SJCRH30 (cell line): ENCODE measurements at regions not wholly inside any gene's neighbourhood (a gene's known extent, or its start where the extent isn't known, plus 50 kb on each side); places are given as distances from the start of the nearest gene placed in this dataset.

Source experiments
- DNase-seq, 2 experiments: peaks; one replicate each; pipeline ENCODE4 v3.0.0-alpha.2; 2015 to 2020
- H3K27ac ChIP-seq: fragments of 250-450 bp; sonication (Bioruptor Pico); 2 replicates; pipeline ENCODE4 v1.5.1; 2020; ENCODE audit warnings: mild to moderate bottlenecking, moderate library complexity
- H3K27me3 ChIP-seq: fragments of 250-450 bp; sonication (Bioruptor Pico); 2 replicates; pipeline ENCODE4 v1.5.1; 2020; ENCODE audit warnings: mild to moderate bottlenecking, moderate library complexity
- H3K36me3 ChIP-seq: fragments of 250-450 bp; sonication (Bioruptor Pico); 2 replicates; pipeline ENCODE4 v1.5.1; 2020; ENCODE audit warnings: mild to moderate bottlenecking, moderate library complexity
- H3K4me1 ChIP-seq: fragments of 250-450 bp; sonication (Bioruptor Pico); 2 replicates; pipeline ENCODE4 v1.5.1; 2020; ENCODE audit warnings: mild to moderate bottlenecking, moderate library complexity
- H3K4me3 ChIP-seq: fragments of 250-450 bp; sonication (Bioruptor Pico); 2 replicates; pipeline ENCODE4 v1.5.1; 2020; ENCODE audit warnings: mild to moderate bottlenecking, moderate library complexity
- H3K9me3 ChIP-seq: fragments of 250-450 bp; sonication (Bioruptor Pico); replicated peaks from 2 replicates; pipeline ENCODE4 v1.5.1; 2020; ENCODE audit warnings: mild to moderate bottlenecking, moderate library complexity

GRCh38 chr11:134785660-134786284, 373.7 kb upstream of the B3GAT1 start:
- Histone ChIP-seq H3K27me3 (0 out of 2 replicates have a peak, but pooled peaks cover under 1% of the 10 kb centered on the region), H3K27ac (no peak overlapping the region), H3K4me1 (no peaks in the 10 kb centered on the region), H3K36me3 (no peaks in the 10 kb centered on the region), H3K4me3 (no peak overlapping the region), H3K9me3 (no peaks in the 10 kb centered on the region)
- DNase-seq, result no peak

GRCh38 chr11:134785059-134785458, 373.0 kb upstream of the B3GAT1 start:
- no peak for DNase-seq
- 0 out of 2 replicates have a peak, but pooled peaks cover 4% of the 10 kb centered on the region for H3K27me3 ChIP-seq
- no peaks in the 10 kb centered on the region for H3K4me1 ChIP-seq
- H3K36me3 ChIP-seq, result no peaks in the 10 kb centered on the region
- H3K4me3 ChIP-seq, result no peak overlapping the region
- no peak overlapping the region for H3K27ac ChIP-seq
- no peaks in the 10 kb centered on the region for H3K9me3 ChIP-seq

GRCh38 chr11:134784568-134784967, 372.5 kb upstream of the B3GAT1 start:
- no peak for DNase-seq

GRCh38 chr11:134784046-134784445, 372.0 kb upstream of the B3GAT1 start:
- H3K27ac ChIP-seq, result no peak overlapping the region
- H3K4me1 ChIP-seq, result no peaks in the 10 kb centered on the region
- H3K27me3 ChIP-seq, result 0 out of 2 replicates have a peak, but pooled peaks cover 4% of the 10 kb centered on the region
- no peaks in the 10 kb centered on the region for H3K36me3 ChIP-seq
- no peaks in the 10 kb centered on the region for H3K9me3 ChIP-seq
- no peak for DNase-seq
- H3K4me3 ChIP-seq, result no peak overlapping the region

More at GRCh38 chr11:134784568-134784967, 372.5 kb upstream of the B3GAT1 start:
- H3K36me3 ChIP-seq, result no peaks in the 10 kb centered on the region
- H3K4me1 ChIP-seq, result no peaks in the 10 kb centered on the region
- no peak overlapping the region for H3K4me3 ChIP-seq
- no peaks in the 10 kb centered on the region for H3K9me3 ChIP-seq
- H3K27ac ChIP-seq, result no peak overlapping the region
- 0 out of 2 replicates have a peak, but pooled peaks cover 4% of the 10 kb centered on the region for H3K27me3 ChIP-seq

- Histone ChIP-seq H3K9me3 (no peaks in the 10 kb centered on the region), H3K4me3 (no peak overlapping the region), H3K4me1 (no peaks in the 10 kb centered on the region), H3K36me3 (no peaks in the 10 kb centered on the region), H3K27me3 (0 out of 2 replicates have a peak, but pooled peaks cover 4% of the 10 kb centered on the region), H3K27ac (no peak overlapping the region)
- no peak for DNase-seq
Observed at GRCh38 chr11:134783234-134783633, 371.2 kb upstream of the B3GAT1 start.

GRCh38 chr11:134781380-134781866, 369.4 kb upstream of the B3GAT1 start:
- Histone ChIP-seq H3K4me1 (no peaks in the 10 kb centered on the region), H3K36me3 (no peaks in the 10 kb centered on the region), H3K27me3 (0 out of 2 replicates have a peak, but pooled peaks cover 4% of the 10 kb centered on the region), H3K27ac (no peak overlapping the region), H3K9me3 (no peaks in the 10 kb centered on the region), H3K4me3 (no peak overlapping the region)
- no peak for DNase-seq

GRCh38 chr11:134780486-134781147, 368.6 kb upstream of the B3GAT1 start:
- H3K4me1 ChIP-seq, result no peaks in the 10 kb centered on the region
- no peak for DNase-seq
- no peaks in the 10 kb centered on the region for H3K9me3 ChIP-seq
- H3K36me3 ChIP-seq, result no peaks in the 10 kb centered on the region
- no peak overlapping the region for H3K27ac ChIP-seq
- H3K4me3 ChIP-seq, result no peak overlapping the region
- H3K27me3 ChIP-seq, result 0 out of 2 replicates have a peak, but pooled peaks cover 4% of the 10 kb centered on the region

GRCh38 chr11:134779179-134779578, 367.1 kb upstream of the B3GAT1 start:
- Histone ChIP-seq H3K36me3 (no peaks in the 10 kb centered on the region), H3K27ac (no peak overlapping the region), H3K27me3 (0 out of 2 replicates have a peak, but pooled peaks cover 4% of the 10 kb centered on the region), H3K4me1 (no peaks in the 10 kb centered on the region), H3K9me3 (no peaks in the 10 kb centered on the region), H3K4me3 (no peak overlapping the region)
- no peak for DNase-seq

- no peaks in the 10 kb centered on the region for H3K9me3 ChIP-seq
- no peaks in the 10 kb centered on the region; the same call in 1 of the 2 replicates for H3K27me3 ChIP-seq
- no peak overlapping the region for H3K27ac ChIP-seq
- no peak overlapping the region for H3K4me3 ChIP-seq
- H3K36me3 ChIP-seq, result no peaks in the 10 kb centered on the region
- H3K4me1 ChIP-seq, result no peaks in the 10 kb centered on the region
- DNase-seq, result no peak
Observed at GRCh38 chr11:134768463-134768862, 356.4 kb upstream of the B3GAT1 start.

GRCh38 chr11:134765565-134765964, 353.5 kb upstream of the B3GAT1 start:
- peaks cover 3% of the 10 kb centered on the region; the same call in 1 of the 2 replicates for H3K27me3 ChIP-seq
- DNase-seq, result no peak
- H3K4me1 ChIP-seq, result no peaks in the 10 kb centered on the region
- H3K27ac ChIP-seq, result no peak overlapping the region
- H3K4me3 ChIP-seq, result no peak overlapping the region
- no peaks in the 10 kb centered on the region for H3K9me3 ChIP-seq
- no peaks in the 10 kb centered on the region for H3K36me3 ChIP-seq

GRCh38 chr11:134764966-134765365, 352.9 kb upstream of the B3GAT1 start:
- Histone ChIP-seq H3K4me3 (no peak overlapping the region), H3K27me3 (peaks cover 3% of the 10 kb centered on the region; the same call in 1 of the 2 replicates), H3K36me3 (no peaks in the 10 kb centered on the region), H3K9me3 (no peaks in the 10 kb centered on the region), H3K27ac (no peak overlapping the region), H3K4me1 (no peaks in the 10 kb centered on the region)
- DNase-seq, result no peak

GRCh38 chr11:134764367-134764766, 352.3 kb upstream of the B3GAT1 start:
- Histone ChIP-seq H3K9me3 (no peaks in the 10 kb centered on the region), H3K36me3 (no peaks in the 10 kb centered on the region), H3K4me1 (no peaks in the 10 kb centered on the region), H3K27me3 (peaks cover 3% of the 10 kb centered on the region; the same call in 1 of the 2 replicates), H3K27ac (no peak overlapping the region), H3K4me3 (no peak overlapping the region)
- no peak for DNase-seq

- no peaks in the 10 kb centered on the region for H3K9me3 ChIP-seq
- no peak overlapping the region for H3K27ac ChIP-seq
- H3K4me1 ChIP-seq, result no peaks in the 10 kb centered on the region
- no peak for DNase-seq
- no peaks in the 10 kb centered on the region for H3K36me3 ChIP-seq
- peaks cover 3% of the 10 kb centered on the region; the same call in 1 of the 2 replicates for H3K27me3 ChIP-seq
- no peak overlapping the region for H3K4me3 ChIP-seq
Observed at GRCh38 chr11:134763030-134763388, 351.0 kb upstream of the B3GAT1 start.

- DNase-seq, result no peak
- Histone ChIP-seq H3K36me3 (no peaks in the 10 kb centered on the region), H3K4me3 (no peak overlapping the region), H3K9me3 (no peaks in the 10 kb centered on the region), H3K27me3 (peaks cover 3% of the 10 kb centered on the region; the same call in 1 of the 2 replicates), H3K4me1 (no peaks in the 10 kb centered on the region), H3K27ac (no peak overlapping the region)
Observed at GRCh38 chr11:134762248-134763029, 350.4 kb upstream of the B3GAT1 start.

GRCh38 chr11:134761926-134762247, 349.8 kb upstream of the B3GAT1 start:
- Histone ChIP-seq H3K27ac (no peak overlapping the region), H3K9me3 (no peaks in the 10 kb centered on the region), H3K4me1 (no peaks in the 10 kb centered on the region), H3K4me3 (no peak overlapping the region), H3K36me3 (no peaks in the 10 kb centered on the region), H3K27me3 (peaks cover 3% of the 10 kb centered on the region; the same call in 1 of the 2 replicates)
- no peak for DNase-seq
